ENCODE measurements at regions not wholly inside any gene's neighbourhood (a gene's known extent, or its start where the extent isn't known, plus 50 kb on each side); places are given as distances from the start of the nearest gene placed in this dataset.
"Not testable (repeated sequence)": the region's sequence is repeated elsewhere in the genome, so short reads cannot be mapped to it uniquely, and the experiment has no call there.

DNA sequence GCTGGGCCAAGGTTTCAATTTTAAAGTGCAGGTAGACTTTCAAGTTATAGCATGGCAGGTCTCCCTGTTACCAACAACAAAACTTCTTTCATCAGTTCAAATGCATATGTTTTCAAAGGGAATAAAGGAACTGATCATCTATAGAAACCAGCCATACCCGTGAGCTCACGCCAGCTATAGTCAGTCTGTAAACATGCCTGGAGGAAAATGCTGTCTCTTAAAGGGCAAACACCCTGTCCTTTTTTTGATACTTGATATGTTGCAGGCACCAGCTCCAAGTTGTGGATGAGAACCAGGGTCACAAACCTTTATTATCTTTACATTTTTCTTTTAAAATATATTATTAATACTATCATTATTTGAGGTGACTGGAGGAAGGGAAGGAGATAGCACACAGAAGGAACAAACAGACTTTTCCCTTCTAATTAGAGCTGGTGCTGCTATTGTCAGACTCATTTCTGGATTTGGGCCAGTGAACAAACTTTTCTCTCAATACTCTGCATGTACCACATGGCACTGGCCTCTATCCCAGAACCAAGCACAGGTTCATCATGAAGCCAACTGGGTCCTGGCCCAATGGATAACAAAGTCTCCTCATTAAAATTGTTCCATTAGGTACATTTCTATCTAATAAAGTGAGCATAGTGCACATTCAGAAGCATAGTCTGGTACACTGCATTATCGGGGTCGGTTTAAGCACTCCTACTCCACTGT is 1102.4 kb downstream of the SORCS3 start:
- in situ Hi-C loops (cut with MboI; ENCODE audit: low pct_unique_long_range_greater_than_20kb in 2 of 9, low sequenced_read_pairs in 9 of 9, unreplicated experiment in 9 of 9): no loop called here
- no peak overlapping the region for H3K4me3 ChIP-seq
- H3K4me1 ChIP-seq (replicated peaks in 1 of 2): no peaks in the 10 kb centered on the region
- peak in 2 of 8 experiments; percentile 19 to 27 for ATAC-seq (replicated peaks in 6 of 8)
- no peak overlapping the region for H3K27ac ChIP-seq
- 0 to 100% (median 83%) methylated on average over 2 to 4 of the region's 4 CpGs; no CpG with 5 or more reads in 1 of the 10 experiments for WGBS, 10 experiments

DNA sequence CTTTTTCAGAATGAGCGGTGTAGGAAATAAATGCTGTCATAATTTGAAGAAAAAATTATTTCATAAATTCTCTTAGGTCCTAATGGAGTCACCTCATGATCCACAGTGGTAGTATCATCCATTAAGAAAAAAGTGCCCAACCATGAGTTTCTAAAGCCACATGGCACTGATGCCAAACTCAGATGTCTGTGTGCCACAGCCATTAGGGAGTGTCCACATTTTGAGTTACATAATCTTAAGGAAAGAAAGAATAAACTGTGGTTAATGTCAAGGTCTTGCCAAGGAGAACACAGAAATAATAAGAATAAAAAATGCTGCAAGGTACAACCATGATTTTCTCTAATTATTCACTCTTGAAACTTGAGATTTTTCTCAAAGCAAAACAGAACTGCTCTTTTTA is 1101.8 kb downstream of the SORCS3 start:
- in situ Hi-C loops (cut with MboI; ENCODE audit: low pct_unique_long_range_greater_than_20kb in 2 of 9, low sequenced_read_pairs in 9 of 9, unreplicated experiment in 9 of 9): no loop called here
- H3K4me1 ChIP-seq (replicated peaks in 1 of 2): no peaks in the 10 kb centered on the region
- no peak overlapping the region for H3K4me3 ChIP-seq
- 0 to 100% (median 93%) methylated on average over 1 of the region's 1 CpG for WGBS, 10 experiments
- H3K27ac ChIP-seq: no peak overlapping the region
- ATAC-seq (replicated peaks in 6 of 8): no peak

DNA sequence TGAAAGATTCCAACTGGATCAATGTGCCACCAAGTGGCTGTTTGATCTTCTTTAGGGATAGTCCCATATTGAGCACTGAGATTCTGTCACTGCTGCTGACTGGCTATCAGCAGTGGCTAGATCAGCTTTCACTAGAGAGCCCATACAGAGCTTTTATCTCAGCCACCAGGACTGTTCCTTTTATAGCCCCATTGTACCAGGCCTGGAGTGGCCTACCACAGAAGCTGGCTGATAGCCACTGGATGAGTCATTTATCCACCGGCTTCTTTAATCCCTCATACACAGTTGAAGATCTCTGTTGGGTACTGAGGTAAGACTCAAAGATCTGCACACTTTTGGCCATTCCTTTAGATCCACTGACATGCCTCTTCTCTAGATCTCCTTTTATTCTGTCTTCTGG is 1101.1 kb downstream of the SORCS3 start:
- in situ Hi-C loops (cut with MboI; ENCODE audit: low pct_unique_long_range_greater_than_20kb in 2 of 9, low sequenced_read_pairs in 9 of 9, unreplicated experiment in 9 of 9): no loop called here
- peak in 2 of 8 experiments; percentile 31 to 42 for ATAC-seq (replicated peaks in 6 of 8)
- 40 to 100% (median 100%) methylated on average over 1 of the region's 1 CpG; no CpG with 5 or more reads in 7 of the 10 experiments for WGBS, 10 experiments

DNA sequence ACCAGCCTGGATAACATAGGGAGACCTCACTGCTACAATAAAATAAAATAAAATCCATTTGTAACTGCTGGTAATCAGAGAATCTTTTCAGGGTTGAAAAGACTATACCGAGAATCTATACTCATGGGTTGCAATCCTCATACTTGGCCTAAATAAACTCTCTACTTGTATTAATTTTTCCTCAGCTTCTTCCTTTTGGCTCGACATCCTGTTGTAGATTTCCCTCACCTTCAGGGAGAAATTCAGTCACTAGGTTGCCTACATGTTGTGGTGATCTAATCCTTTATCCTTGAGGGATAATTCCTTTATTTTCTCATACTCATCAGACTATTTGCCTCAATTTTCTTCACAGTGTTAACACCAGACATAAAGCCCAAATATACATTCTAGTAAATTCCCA is 1093.4 kb downstream of the SORCS3 start:
- Histone ChIP-seq H3K4me1 (replicated peaks in 1 of 2) (no peaks in the 10 kb centered on the region), H3K4me3 (no peak overlapping the region), H3K27ac (no peak overlapping the region)
- ATAC-seq (replicated peaks in 6 of 8): no peak
- 0 to 82% (median 56%) methylated on average over 1 to 2 of the region's 2 CpGs; no CpG with 5 or more reads in 1 of the 10 experiments for WGBS, 10 experiments
- in situ Hi-C loops (cut with MboI; ENCODE audit: low pct_unique_long_range_greater_than_20kb in 2 of 9, low sequenced_read_pairs in 9 of 9, unreplicated experiment in 9 of 9): no loop called here

More for the DNA sequence above, 1101.1 kb downstream of the SORCS3 start:
- Histone ChIP-seq H3K27ac (no peak overlapping the region), H3K4me3 (no peak overlapping the region), H3K4me1 (replicated peaks in 1 of 2) (no peaks in the 10 kb centered on the region)

DNA sequence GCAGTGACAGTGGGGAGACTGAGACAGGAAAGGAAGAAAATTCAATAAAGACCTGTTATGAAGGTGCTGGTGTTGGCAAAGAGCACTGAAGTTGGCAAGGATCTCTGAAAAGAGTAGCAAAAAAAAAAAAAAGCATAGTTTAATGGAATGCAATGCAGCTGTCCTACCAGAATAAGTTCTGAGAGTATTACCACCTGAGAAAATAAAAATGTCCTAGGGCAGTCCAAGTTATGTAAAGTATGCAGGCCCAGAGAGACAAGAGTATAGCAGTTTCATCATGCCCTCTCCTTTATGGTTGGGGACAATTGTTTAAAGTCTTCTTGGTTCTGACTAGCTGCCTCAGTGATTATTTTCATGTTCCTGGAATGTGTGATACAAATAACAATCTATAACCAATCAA is 1092.8 kb downstream of the SORCS3 start:
- no peak overlapping the region for H3K4me3 ChIP-seq
- H3K27ac ChIP-seq: no peak overlapping the region
- no peaks in the 10 kb centered on the region for H3K4me1 ChIP-seq (replicated peaks in 1 of 2)
- in situ Hi-C loops (cut with MboI; ENCODE audit: low pct_unique_long_range_greater_than_20kb in 2 of 9, low sequenced_read_pairs in 9 of 9, unreplicated experiment in 9 of 9): no loop called here
- peak in 1 of 8 experiments; percentile 54 for ATAC-seq (replicated peaks in 6 of 8)

DNA sequence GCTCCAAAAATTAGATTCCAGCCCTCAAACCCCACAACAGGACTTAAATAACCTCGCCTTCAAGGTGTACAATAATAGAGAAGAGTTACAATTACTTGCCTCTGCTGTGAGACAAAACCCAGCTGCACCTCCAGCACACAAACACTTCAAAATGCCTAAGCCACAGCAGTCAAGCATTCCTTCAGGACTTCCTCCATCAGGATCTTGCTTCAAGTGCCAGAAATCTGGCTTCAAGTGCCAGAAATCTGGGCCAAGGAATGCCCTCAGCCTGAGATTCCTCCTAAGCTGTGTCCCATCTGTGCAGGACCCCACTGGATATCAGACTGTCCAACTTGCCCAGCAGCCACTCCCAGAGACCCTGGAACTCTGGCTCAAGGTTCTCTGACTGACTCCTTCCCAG is 1088.3 kb downstream of the SORCS3 start:
- no peak for ATAC-seq (replicated peaks in 6 of 8)
- in situ Hi-C loops (cut with MboI; ENCODE audit: low pct_unique_long_range_greater_than_20kb in 2 of 9, low sequenced_read_pairs in 9 of 9, unreplicated experiment in 9 of 9): no loop called here
- WGBS, 10 experiments: 38 to 100% (median 74%) methylated on average over 1 of the region's 1 CpG; no CpG with 5 or more reads in 4 of the 10 experiments
- Histone ChIP-seq H3K4me1 (replicated peaks in 1 of 2) (no peaks in the 10 kb centered on the region), H3K4me3 (no peak overlapping the region), H3K27ac (no peak overlapping the region)

DNA sequence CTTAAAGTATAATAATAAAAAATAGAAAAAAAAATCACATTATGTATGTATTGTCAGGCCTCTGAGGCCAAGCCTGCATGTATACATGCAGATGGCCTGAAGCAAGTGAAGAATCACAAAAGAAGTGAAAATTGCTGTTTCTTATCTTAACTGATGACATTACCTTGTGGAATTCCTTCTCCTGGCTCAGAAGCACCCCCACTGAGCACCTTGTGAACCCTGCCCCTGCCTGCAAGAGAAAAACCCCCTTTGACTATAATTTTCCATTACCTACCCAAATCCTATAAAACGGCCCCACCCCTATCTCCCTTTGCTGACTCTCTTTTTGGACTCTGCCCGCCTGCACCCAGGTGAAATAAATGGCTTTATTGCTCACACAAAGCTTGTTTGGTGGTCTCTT is 1086.5 kb downstream of the SORCS3 start:
- H3K27ac ChIP-seq; H3K4me1 ChIP-seq (replicated peaks in 1 of 2); in situ Hi-C loops (cut with MboI; ENCODE audit: low pct_unique_long_range_greater_than_20kb in 2 of 9, low sequenced_read_pairs in 9 of 9, unreplicated experiment in 9 of 9); H3K4me3 ChIP-seq; ATAC-seq (replicated peaks in 6 of 8): not testable (repeated sequence)
- 8 to 90% (median 80%) methylated on average over 1 to 2 of the region's 2 CpGs; no CpG with 5 or more reads in 4 of the 10 experiments for WGBS, 10 experiments

DNA sequence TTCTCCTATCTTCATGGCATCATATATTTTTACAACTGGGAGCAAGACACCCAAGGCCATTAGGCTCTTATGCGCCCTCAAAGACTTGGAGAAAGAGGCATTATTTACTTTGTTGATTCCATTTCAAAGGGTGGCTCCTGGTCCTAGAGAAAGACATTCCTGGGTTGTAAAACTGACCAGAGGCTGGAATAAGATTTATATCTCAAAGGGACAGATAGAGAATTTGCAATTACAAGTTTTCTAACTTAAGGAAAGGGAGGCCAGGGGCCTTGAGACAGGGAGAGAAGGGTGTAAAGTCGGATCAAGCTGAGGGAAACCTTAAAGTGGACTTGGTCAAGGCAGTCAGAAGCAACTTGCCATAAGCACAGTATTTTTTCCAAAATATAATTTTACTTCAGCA is 1086.0 kb downstream of the SORCS3 start:
- ATAC-seq (replicated peaks in 6 of 8): peak in 1 of 8 experiments; percentile 43
- Histone ChIP-seq H3K4me1 (replicated peaks in 1 of 2) (no peaks in the 10 kb centered on the region), H3K27ac (no peak overlapping the region), H3K4me3 (no peak overlapping the region)
- in situ Hi-C loops (cut with MboI; ENCODE audit: low pct_unique_long_range_greater_than_20kb in 2 of 9, low sequenced_read_pairs in 9 of 9, unreplicated experiment in 9 of 9): no loop called here
- WGBS, 10 experiments: 10 to 100% (median 50%) methylated on average over 1 to 2 of the region's 2 CpGs; no CpG with 5 or more reads in 2 of the 10 experiments

DNA sequence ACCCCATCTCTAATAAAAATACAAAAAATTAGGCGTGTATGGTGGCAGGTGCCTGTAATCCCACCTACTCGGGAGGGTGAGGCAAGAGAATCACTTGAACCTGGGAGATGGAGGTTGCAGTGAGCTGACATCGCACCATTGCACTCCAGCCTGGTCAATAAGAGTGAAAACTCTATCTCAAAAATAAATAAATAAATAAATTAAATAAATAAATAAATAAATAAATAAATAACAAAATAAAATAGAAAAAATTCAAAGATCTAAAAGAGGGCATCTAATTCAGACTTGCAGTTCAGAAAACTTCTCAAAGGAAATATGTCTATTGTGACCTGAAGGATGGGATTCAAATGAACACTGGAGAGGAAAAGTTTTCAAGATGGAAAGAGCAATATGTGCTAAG is 1085.1 kb downstream of the SORCS3 start:
- in situ Hi-C loops (cut with MboI; ENCODE audit: low pct_unique_long_range_greater_than_20kb in 2 of 9, low sequenced_read_pairs in 9 of 9, unreplicated experiment in 9 of 9): no loop called here

DNA sequence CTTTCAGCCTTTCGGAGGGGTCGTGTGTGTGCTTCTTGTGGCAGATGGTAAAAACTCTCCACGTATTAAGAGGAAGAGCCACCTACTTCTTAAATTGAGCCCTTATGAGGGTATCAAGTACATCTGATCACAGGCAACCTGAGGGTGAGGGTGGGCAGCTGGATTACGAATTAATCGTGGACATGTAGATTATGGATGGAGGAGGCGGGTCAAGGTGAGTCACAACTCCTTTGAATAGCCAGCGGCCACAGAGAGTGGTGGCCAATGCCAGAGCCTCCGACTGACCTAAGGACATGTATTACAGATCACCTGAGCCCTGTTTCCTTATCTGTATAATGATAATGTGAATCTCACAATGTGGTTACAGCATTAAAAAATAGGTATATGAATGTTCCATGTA is 1083.9 kb downstream of the SORCS3 start:
- H3K4me1 ChIP-seq (replicated peaks in 1 of 2): no peaks in the 10 kb centered on the region
- H3K4me3 ChIP-seq: no peak overlapping the region
- no peak overlapping the region for H3K27ac ChIP-seq
- ATAC-seq (replicated peaks in 6 of 8): no peak
- WGBS, 10 experiments: 39 to 100% (median 87%) methylated on average over 1 to 8 of the region's 8 CpGs; no CpG with 5 or more reads in 3 of the 10 experiments
- in situ Hi-C loops (cut with MboI; ENCODE audit: low pct_unique_long_range_greater_than_20kb in 2 of 9, low sequenced_read_pairs in 9 of 9, unreplicated experiment in 9 of 9): no loop called here

More for the DNA sequence above, 1085.1 kb downstream of the SORCS3 start:
- ATAC-seq (replicated peaks in 6 of 8): no peak
- H3K4me3 ChIP-seq: no peak overlapping the region
- 4 to 100% (median 80%) methylated on average over 2 to 3 of the region's 3 CpGs; no CpG with 5 or more reads in 1 of the 10 experiments for WGBS, 10 experiments
- H3K4me1 ChIP-seq (replicated peaks in 1 of 2): no peaks in the 10 kb centered on the region
- H3K27ac ChIP-seq: no peak overlapping the region

DNA sequence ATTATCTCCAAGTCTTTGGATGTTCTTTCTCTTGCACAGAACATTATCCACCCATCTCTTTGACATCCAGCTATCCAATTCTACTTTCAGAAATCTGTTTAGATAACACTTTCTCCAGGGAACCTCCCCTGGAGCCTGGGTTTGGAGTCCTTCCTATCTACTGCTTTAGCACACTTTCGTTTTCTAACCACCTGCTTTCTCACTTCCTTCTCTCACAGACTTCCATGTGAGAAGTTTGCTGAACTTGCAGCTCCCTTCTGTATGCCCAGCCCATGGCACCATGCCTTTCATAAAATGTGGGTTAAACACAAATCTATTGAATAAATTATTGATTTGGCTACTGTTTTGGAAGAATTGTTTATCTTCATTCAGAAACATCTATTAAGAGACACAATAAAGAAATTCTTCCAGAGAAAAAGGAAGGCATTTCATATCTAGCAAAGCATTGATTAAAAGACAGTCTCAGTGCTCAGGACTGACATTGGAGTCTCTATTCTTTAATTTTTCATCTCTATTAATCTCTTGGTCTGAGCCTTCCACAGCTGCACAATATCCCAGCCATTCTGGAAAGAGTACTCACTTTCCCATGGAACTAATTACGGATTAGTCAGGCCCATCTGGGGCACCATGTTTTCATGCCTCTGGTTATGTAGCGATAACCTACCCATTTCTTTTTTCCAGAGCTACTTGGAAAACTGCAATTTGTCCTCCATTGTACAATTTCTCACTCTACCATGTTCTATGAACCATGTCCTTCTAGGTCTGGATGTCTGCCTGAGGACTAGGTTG is 1077.3 kb downstream of the SORCS3 start:
- in situ Hi-C loops (cut with MboI; ENCODE audit: low pct_unique_long_range_greater_than_20kb in 2 of 9, low sequenced_read_pairs in 9 of 9, unreplicated experiment in 9 of 9): no loop called here
- ATAC-seq (replicated peaks in 6 of 8): no peak
- 0 to 100% (median 73%) methylated on average over 1 to 3 of the region's 3 CpGs for WGBS, 10 experiments
- Histone ChIP-seq H3K4me1 (replicated peaks in 1 of 2) (no peaks in the 10 kb centered on the region), H3K27ac (no peak overlapping the region), H3K4me3 (no peak overlapping the region)

DNA sequence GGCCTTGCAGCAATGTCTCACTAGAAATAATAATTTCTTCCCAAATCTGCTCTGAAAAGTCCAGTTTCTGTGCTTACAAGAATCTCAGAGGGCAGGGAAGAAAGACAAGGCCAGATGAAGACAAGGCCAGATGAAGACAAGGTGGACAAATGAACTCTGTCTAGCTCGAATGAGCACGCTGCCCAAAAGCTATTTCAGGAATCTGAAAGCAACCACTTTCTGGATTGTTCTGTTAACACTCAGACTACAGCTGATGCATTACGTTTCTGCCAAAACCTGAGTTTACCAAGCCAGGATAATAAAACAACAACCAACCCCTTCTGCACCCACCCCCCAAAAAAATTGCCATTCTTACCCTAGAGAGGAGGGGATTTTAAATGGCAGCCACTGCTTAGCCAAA is 1073.6 kb downstream of the SORCS3 start:
- ATAC-seq (replicated peaks in 6 of 8): no peak
- in situ Hi-C loops (cut with MboI; ENCODE audit: low pct_unique_long_range_greater_than_20kb in 2 of 9, low sequenced_read_pairs in 9 of 9, unreplicated experiment in 9 of 9): no loop called here
- H3K27ac ChIP-seq: no peak overlapping the region
- H3K4me3 ChIP-seq: no peak overlapping the region
- 26 to 94% (median 88%) methylated on average over 2 to 3 of the region's 3 CpGs; no CpG with 5 or more reads in 5 of the 10 experiments for WGBS, 10 experiments
- H3K4me1 ChIP-seq (replicated peaks in 1 of 2): no peaks in the 10 kb centered on the region

DNA sequence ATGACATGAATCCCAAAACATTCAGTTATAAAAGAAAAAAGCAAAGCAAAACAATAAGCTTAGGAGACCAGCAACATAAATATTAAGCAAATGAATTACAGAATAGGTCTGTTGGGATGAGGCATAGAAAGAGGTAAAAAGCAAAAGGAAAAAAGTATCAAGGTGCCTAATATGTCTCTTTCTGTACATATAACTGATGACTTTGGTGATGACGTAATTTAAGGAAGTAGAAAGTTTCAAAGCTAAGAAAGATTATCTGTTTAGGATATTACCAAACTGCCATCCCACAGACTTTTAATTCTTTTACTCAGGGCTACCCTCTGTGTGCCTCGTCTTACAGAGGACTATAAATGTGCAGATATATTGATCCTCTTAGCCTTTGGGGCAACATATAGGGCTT is 1066.5 kb downstream of the SORCS3 start:
- in situ Hi-C loops (cut with MboI; ENCODE audit: low pct_unique_long_range_greater_than_20kb in 2 of 9, low sequenced_read_pairs in 9 of 9, unreplicated experiment in 9 of 9): no loop called here
- no peak for ATAC-seq (replicated peaks in 6 of 8)
- WGBS, 10 experiments: 0 to 100% (median 71%) methylated on average over 1 to 2 of the region's 2 CpGs; no CpG with 5 or more reads in 1 of the 10 experiments
- no peak overlapping the region for H3K4me3 ChIP-seq
- H3K4me1 ChIP-seq (replicated peaks in 1 of 2): peaks cover 0 to 2% of the 10 kb centered on the region in 2 donors
- no peak overlapping the region for H3K27ac ChIP-seq
